ENCODE measurements at regions not wholly inside any gene's neighbourhood (a gene's known extent, or its start where the extent isn't known, plus 50 kb on each side); places are given as distances from the start of the nearest gene placed in this dataset.

GRCh38 chr12:107610021-107610859 lies 75.4 kb upstream of the PWP1 start:
- peak; percentile 45 for DNase-seq

GRCh38 chr12:107612508-107612907 lies 73.1 kb upstream of the PWP1 start:
- no peak for DNase-seq

- no peak for DNase-seq
Observed at GRCh38 chr12:107616941-107617340, 68.7 kb upstream of the PWP1 start.

DNA sequence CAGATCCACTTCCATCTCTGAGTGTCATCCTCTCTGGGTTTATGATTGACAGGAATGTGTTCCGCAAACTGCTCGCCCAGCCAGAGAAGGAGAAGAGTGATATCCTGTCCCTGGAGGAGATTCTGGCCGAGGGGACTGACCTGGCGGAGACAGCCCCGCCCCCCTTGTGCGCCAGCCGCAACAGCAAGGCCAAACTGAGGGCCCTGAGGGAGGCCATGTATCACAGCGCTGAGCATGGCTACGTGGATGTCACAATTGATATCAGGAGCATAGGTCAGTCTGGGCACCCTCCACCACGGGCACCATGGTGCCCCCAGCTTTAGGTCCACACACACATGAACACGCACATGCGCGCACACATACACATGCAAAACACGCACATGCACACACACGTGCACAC lies 67.5 kb upstream of the PWP1 start:
- no peak for DNase-seq

GRCh38 chr12:107619831-107620230 lies 65.8 kb upstream of the PWP1 start:
- no peak for DNase-seq

DNA sequence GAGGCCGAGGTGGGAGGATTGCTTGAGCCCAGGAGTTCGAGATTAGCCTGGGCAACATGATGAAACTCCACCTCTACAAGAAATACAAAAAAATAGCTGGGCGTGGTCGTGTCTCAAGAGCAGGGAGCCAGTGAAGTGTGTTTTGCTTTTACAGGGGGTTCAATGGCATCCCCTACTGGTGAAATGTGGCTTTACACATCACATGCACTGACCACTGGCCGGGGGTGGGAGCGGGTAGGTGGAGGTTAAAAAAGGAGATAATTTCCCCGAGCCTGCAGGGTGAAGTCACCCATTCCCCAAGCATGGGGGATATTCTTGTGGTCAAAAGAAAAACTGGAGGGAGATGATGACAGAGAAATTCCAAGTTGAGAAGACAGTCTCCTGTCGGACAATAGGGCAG lies 63.6 kb upstream of the PWP1 start:
- peak; percentile 64 for DNase-seq

GRCh38 chr12:107624493-107624892 lies 61.1 kb upstream of the PWP1 start:
- DNase-seq, result no peak

GRCh38 chr12:107631715-107632114 lies 53.9 kb upstream of the PWP1 start:
- DNase-seq, result no peak

- DNase-seq, result peak; percentile 50
Observed at GRCh38 chr12:107632246-107632645, 53.4 kb upstream of the PWP1 start.

DNA sequence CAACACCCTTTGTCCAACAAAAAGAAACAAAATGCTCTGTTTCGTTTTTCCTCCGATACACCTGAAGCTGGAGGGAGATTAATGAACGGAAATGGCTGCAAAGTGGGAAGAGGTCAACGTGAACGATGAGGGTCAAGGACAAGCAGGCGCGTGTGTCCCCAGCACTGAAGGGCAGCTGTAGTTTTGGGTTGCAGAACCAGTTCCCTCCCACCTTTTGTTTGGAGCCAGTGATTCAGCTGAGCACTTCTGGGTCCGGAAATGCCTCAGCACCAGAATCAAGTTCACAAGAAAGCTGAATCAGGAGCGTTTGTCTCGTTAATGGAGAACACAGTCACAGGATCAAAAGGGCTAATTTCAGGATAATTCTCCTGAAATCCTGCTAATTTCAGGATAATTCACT lies 51.1 kb upstream of the PWP1 start:
- DNase-seq, result no peak

GRCh38 chr12:107635139-107635538 lies 50.5 kb upstream of the PWP1 start:
- DNase-seq, result no peak

Data from OCI-M1 (cell line).